ENCODE measurements at regions not wholly inside any gene's neighbourhood (a gene's known extent, or its start where the extent isn't known, plus 50 kb on each side); places are given as distances from the start of the nearest gene placed in this dataset.

GRCh38 chr20:24747881-24748595 lies 201.0 kb upstream of the CST7 start (continued):
- TF ChIP-seq RAD21 (conservative IDR thresholded peaks at IDR 0.05 in 1 of 2, IDR thresholded peaks at IDR 0.05 in 1 of 2), result no peak

DNA sequence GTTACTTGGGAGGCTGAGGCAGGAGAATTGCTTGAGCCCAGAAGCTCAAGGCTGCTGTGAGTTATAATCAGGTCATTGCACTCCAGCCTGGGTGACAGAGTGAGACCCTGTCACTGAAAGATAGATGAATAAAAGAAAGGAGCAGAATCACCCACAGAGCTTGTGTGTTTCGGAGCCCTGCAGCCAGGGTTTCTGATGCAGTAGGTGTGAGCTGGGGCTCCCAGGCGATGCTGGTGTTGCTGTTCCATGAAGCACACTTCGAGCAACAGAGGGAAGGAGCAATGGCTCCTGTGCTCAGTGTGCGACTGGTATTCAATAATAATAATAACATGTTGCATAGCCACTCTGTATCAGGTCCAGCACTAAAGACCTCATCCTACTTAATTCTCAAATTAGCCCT lies 197.5 kb upstream of the CST7 start:
- TF ChIP-seq, protein P1, sequence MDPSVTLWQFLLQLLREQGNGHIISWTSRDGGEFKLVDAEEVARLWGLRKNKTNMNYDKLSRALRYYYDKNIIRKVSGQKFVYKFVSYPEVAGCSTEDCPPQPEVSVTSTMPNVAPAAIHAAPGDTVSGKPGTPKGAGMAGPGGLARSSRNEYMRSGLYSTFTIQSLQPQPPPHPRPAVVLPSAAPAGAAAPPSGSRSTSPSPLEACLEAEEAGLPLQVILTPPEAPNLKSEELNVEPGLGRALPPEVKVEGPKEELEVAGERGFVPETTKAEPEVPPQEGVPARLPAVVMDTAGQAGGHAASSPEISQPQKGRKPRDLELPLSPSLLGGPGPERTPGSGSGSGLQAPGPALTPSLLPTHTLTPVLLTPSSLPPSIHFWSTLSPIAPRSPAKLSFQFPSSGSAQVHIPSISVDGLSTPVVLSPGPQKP (IDR thresholded peaks at IDR 0.05; ENCODE audit: low read depth, low read length), result no peak
- no peak for TF ChIP-seq PBX3 (IDR thresholded peaks at IDR 0.05)
- TF ChIP-seq TFCP2L1 (CRISPR knock-in tag; IDR thresholded peaks at IDR 0.05), result no peak
- H3K4me2 ChIP-seq, result no peak overlapping the region
- DNase-seq (ENCODE audit: low read depth in 1 of 2, low spot score in 1 of 2) (no peak), ATAC-seq (no peak), FAIRE-seq (no peak)
- WGBS (ENCODE audit: missing lambda C conversion rate), result 71% methylated on average over 4 of the region's 4 CpGs
- H3K27ac ChIP-seq, result no peak overlapping the region
- peaks cover 17% of the 10 kb centered on the region for H3K4me1 ChIP-seq
- H3K9me3 ChIP-seq, result no peaks in the 10 kb centered on the region
- ChIA-PET CTCF (interaction anchor here (0.8 kb wide), 2 partner anchors 20 to 24 kb away, joined by 3 read pairs; no protein-coding TSS in a partner anchor), POLR2A (no interaction called here)
- no peak overlapping the region for H3K4me3 ChIP-seq

GRCh38 chr20:24752612-24753011 lies 196.5 kb upstream of the CST7 start:
- no peak for FAIRE-seq
- no peak for ATAC-seq
- no peak for DNase-seq (ENCODE audit: low read depth in 1 of 2, low spot score in 1 of 2)
- Histone ChIP-seq H3K27ac (no peak overlapping the region), H3K4me2 (no peak overlapping the region), H3K4me3 (no peak overlapping the region), H3K9me3 (no peaks in the 10 kb centered on the region), H3K4me1 (peaks cover 12% of the 10 kb centered on the region)
- no peak for TF ChIP-seq PBX3 (IDR thresholded peaks at IDR 0.05)
- TF ChIP-seq HEYL (CRISPR knock-in tag; IDR thresholded peaks at IDR 0.05), result no peak
- TF ChIP-seq FOSL2 (IDR thresholded peaks at IDR 0.05), result no peak
- no peak for TF ChIP-seq FOSL2 (CRISPR knock-in tag; IDR thresholded peaks at IDR 0.05)
- ChIA-PET POLR2A (no interaction called here), CTCF (no interaction called here)
- WGBS (ENCODE audit: missing lambda C conversion rate), result 75% methylated on average over 6 of the region's 6 CpGs

GRCh38 chr20:24753130-24753529 lies 195.9 kb upstream of the CST7 start:
- Histone ChIP-seq H3K9me3 (no peaks in the 10 kb centered on the region), H3K4me2 (no peak overlapping the region), H3K4me1 (peaks cover 12% of the 10 kb centered on the region), H3K4me3 (no peak overlapping the region), H3K27ac (no peak overlapping the region)
- POLR2A ChIA-PET, result no interaction called here
- CTCF ChIA-PET, result no interaction called here
- ATAC-seq (no peak; a peak in 1 of 6 replicates), FAIRE-seq (no peak), DNase-seq (ENCODE audit: low read depth in 1 of 2, low spot score in 1 of 2) (no peak)
- 54% methylated on average over 4 of the region's 4 CpGs for WGBS (ENCODE audit: missing lambda C conversion rate)
- TF ChIP-seq CBX2 (IDR thresholded peaks at IDR 0.05; ENCODE audit: borderline replicate concordance, low read depth), result no peak
- no peak for TF ChIP-seq MYC (IDR thresholded peaks at IDR 0.05; ENCODE audit: borderline replicate concordance, low read length)
- TF ChIP-seq HOXB5 (CRISPR knock-in tag; IDR thresholded peaks at IDR 0.05), result no peak
- no peak for TF ChIP-seq CHD2 (IDR thresholded peaks at IDR 0.05; ENCODE audit: low read length, partially characterized antibody)
- no peak for TF ChIP-seq KDM1A (IDR thresholded peaks at IDR 0.05; ENCODE audit: low read depth)
- no peak for TF ChIP-seq SMC3 (IDR thresholded peaks at IDR 0.05)
- TF ChIP-seq, protein P2, sequence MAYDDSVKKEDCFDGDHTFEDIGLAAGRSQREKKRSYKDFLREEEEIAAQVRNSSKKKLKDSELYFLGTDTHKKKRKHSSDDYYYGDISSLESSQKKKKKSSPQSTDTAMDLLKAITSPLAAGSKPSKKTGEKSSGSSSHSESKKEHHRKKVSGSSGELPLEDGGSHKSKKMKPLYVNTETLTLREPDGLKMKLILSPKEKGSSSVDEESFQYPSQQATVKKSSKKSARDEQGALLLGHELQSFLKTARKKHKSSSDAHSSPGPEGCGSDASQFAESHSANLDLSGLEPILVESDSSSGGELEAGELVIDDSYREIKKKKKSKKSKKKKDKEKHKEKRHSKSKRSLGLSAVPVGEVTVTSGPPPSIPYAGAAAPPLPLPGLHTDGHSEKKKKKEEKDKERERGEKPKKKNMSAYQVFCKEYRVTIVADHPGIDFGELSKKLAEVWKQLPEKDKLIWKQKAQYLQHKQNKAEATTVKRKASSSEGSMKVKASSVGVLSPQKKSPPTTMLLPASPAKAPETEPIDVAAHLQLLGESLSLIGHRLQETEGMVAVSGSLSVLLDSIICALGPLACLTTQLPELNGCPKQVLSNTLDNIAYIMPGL (CRISPR knock-in tag; IDR thresholded peaks at IDR 0.05; ENCODE audit: borderline replicate concordance), result no peak
- no peak for TF ChIP-seq CEBPB (IDR thresholded peaks at IDR 0.05)
- TF ChIP-seq POLR2AphosphoS2 (conservative IDR thresholded peaks at IDR 0.05; ENCODE audit: low read length), result no peak
- no peak for TF ChIP-seq POLR2A (IDR thresholded peaks at IDR 0.05; ENCODE audit: low read length)
- TF ChIP-seq RNF2 (IDR thresholded peaks at IDR 0.05; ENCODE audit: borderline replicate concordance, low read depth), result no peak
- TF ChIP-seq KDM5A (IDR thresholded peaks at IDR 0.05), result no peak
- TF ChIP-seq TP53 (CRISPR knock-in tag; IDR thresholded peaks at IDR 0.05), result no peak
- TF ChIP-seq NR3C1 (IDR thresholded peaks at IDR 0.05), result no peak
- no peak for TF ChIP-seq SREBF2 (IDR thresholded peaks at IDR 0.05)

Data from A549 (cell line).